B cell (primary cell): ENCODE measurements at regions not wholly inside any gene's neighbourhood (a gene's known extent, or its start where the extent isn't known, plus 50 kb on each side); places are given as distances from the start of the nearest gene placed in this dataset.

ENCODE experiments used
- ATAC-seq: fragments of 200-7000 bp; cut with Tn5 transposase; one replicate; pipeline ENCODE4 v1.10.0; 2021; ENCODE audit warnings: low read depth, mild to moderate bottlenecking, moderate number of reproducible peaks, moderate library complexity
- CTCF ChIA-PET: fragments of 350-600 bp; sonication (Branson Sonifier 250); formaldehyde crosslinking; loops from one replicate; lab custom pipeline; 2021; ENCODE audit warnings: antibody characterized with exemption, inconsistent platforms; lab: Charles Lee
- POLR2A ChIA-PET: fragments of 350-600 bp; sonication (Branson Sonifier 250); formaldehyde crosslinking; loops from one replicate; lab custom pipeline; 2021; ENCODE audit warnings: antibody characterized with exemption; lab: Charles Lee
- DNase-seq: peaks from one replicate; pipeline ENCODE4 v3.0.0; 2013
- H2AFZ ChIP-seq: 2 replicates; pipeline ENCODE4 v1.6.1; 2012; ENCODE audit warnings: mild to moderate bottlenecking, low read depth, low read length; ENCODE audit not compliant: insufficient read depth, poor library complexity, severe bottlenecking
- H3K27ac ChIP-seq, 2 donors: 1 replicate in 1 of 2; 2 replicates in 1 of 2; pipeline ENCODE4 v1.5.1; 2012 to 2013; ENCODE audit warnings: low read length in 2 of 2, mild to moderate bottlenecking in 2 of 2, moderate library complexity in 1 of 2
- H3K27me3 ChIP-seq, 4 experiments: fragments of 200-600 bp in 1 of 4; sonication (generic) in 1 of 4; replicated peaks in 1 of 4; 1 replicate in 2 of 4; 2 replicates in 2 of 4; pipeline versions ENCODE4 v1.6.1 to v1.7.0; 2013 to 2016; ENCODE audit warnings: low read length in 3 of 4, mild to moderate bottlenecking in 2 of 4, mixed read lengths in 1 of 4, moderate library complexity in 1 of 4; ENCODE audit not compliant: insufficient read depth in 4 of 4, control insufficient read depth in 3 of 4; ENCODE audit errors: control extremely low read depth in 1 of 4
- H3K36me3 ChIP-seq, 2 experiments: replicated peaks in 1 of 2; 1 replicate in 1 of 2; 2 replicates in 1 of 2; pipeline versions ENCODE4 v1.6.1 to v1.7.1; 2013; ENCODE audit warnings: low read length in 1 of 2; ENCODE audit not compliant: insufficient read depth in 2 of 2, control insufficient read depth in 1 of 2; ENCODE audit errors: control extremely low read depth in 1 of 2, extremely low read depth in 1 of 2
- H3K4me1 ChIP-seq, 2 donors: fragments of 200-600 bp in 1 of 2; sonication (generic) in 1 of 2; 1 replicate in 1 of 2; 2 replicates in 1 of 2; pipeline versions ENCODE4 v1.5.1 to v1.6.1; 2013 to 2017; ENCODE audit warnings: low read length in 2 of 2; ENCODE audit not compliant: control insufficient read depth in 2 of 2, insufficient read depth in 2 of 2
- H3K4me2 ChIP-seq: replicated peaks from 2 replicates; pipeline ENCODE3; 2012; ENCODE audit warnings: mild to moderate bottlenecking, low read depth, low read length; ENCODE audit not compliant: poor library complexity, severe bottlenecking
- H3K4me3 ChIP-seq, 5 experiments: fragments of 200-600 bp in 1 of 5; sonication (generic) in 1 of 5; 1 replicate in 3 of 5; 2 replicates in 2 of 5; pipeline versions ENCODE4 v1.5.1 to v1.7.0; 2011 to 2016; ENCODE audit warnings: low read length in 4 of 5, mild to moderate bottlenecking in 4 of 5, low read depth in 2 of 5, control low read depth in 1 of 5, moderate library complexity in 1 of 5; ENCODE audit not compliant: insufficient read depth in 1 of 5; ENCODE audit errors: control extremely low read depth in 1 of 5, extremely low read depth in 1 of 5
- H3K79me2 ChIP-seq: fragments of 200-600 bp; sonication (generic); one replicate; pipeline ENCODE4 v1.6.0; 2016; ENCODE audit warnings: low read length; ENCODE audit not compliant: control insufficient read depth, insufficient read depth
- H3K9ac ChIP-seq: fragments of 200-600 bp; sonication (generic); 2 replicates; pipeline ENCODE4 v1.6.1; 2017; ENCODE audit warnings: mild to moderate bottlenecking, low read length, moderate library complexity
- H3K9me3 ChIP-seq, 3 donors: one replicate each; pipeline versions ENCODE4 v1.6.1 to v1.7.1; 2013; ENCODE audit warnings: low read length in 2 of 3; ENCODE audit not compliant: control insufficient read depth in 2 of 3, insufficient read depth in 1 of 3; ENCODE audit errors: control extremely low read depth in 1 of 3
- H4K20me1 ChIP-seq: 2 replicates; pipeline ENCODE4 v1.6.0; 2012; ENCODE audit warnings: mild to moderate bottlenecking, low read length; ENCODE audit not compliant: insufficient read depth, control insufficient read depth, poor library complexity, severe bottlenecking
- H3K27ac Mint-ChIP-seq: one replicate; pipeline ENCODE4 v1.8.0; 2021; ENCODE audit warnings: mixed read lengths
- H3K27me3 Mint-ChIP-seq: one replicate; pipeline ENCODE4 v1.8.0; 2021; ENCODE audit warnings: mixed read lengths
- H3K4me1 Mint-ChIP-seq: one replicate; pipeline ENCODE4 v1.8.0; 2021; ENCODE audit warnings: mixed read lengths
- H3K4me3 Mint-ChIP-seq: one replicate; pipeline ENCODE4 v1.8.0; 2021; ENCODE audit warnings: mixed read lengths
- H3K9me3 Mint-ChIP-seq: one replicate; pipeline ENCODE4 v1.8.0; 2022; ENCODE audit warnings: mixed read lengths; ENCODE audit not compliant: insufficient read depth
- CTCF ChIP-seq: fragments of 200-600 bp; IDR thresholded peaks from one replicate; pipeline ENCODE4 v1.8.0; 2022; ENCODE audit warnings: antibody characterized with exemption, mild to moderate bottlenecking
- EZH2 ChIP-seq: IDR thresholded peaks from 2 replicates; pipeline ENCODE4 v1.6.1; 2012; ENCODE audit warnings: borderline replicate concordance, low read depth, mild to moderate bottlenecking, moderate library complexity, low read length; ENCODE audit not compliant: insufficient read depth, poor library complexity, severe bottlenecking
- WGBS: methylation state at CpG from one replicate; pipeline ENCODE4 v1.1.5; 2013; ENCODE audit warnings: missing lambda C conversion rate; ENCODE audit not compliant: insufficient coverage; 5-methylcytosine and 5-hydroxymethylcytosine counted together
- intact Hi-C: fragments of 100-400 bp; cut with micrococcal nuclease; formaldehyde crosslinking; loops from one replicate; pipeline ENCODE4 v1.10.0; 2022

- no peaks in the 10 kb centered on the region for H3K4me1 ChIP-seq
- H4K20me1 ChIP-seq, result no peaks in the 10 kb centered on the region
- H3K9me3 ChIP-seq, result no peaks in the 10 kb centered on the region
- ChIA-PET POLR2A (no interaction called here), CTCF (no interaction called here)
- H3K36me3 ChIP-seq, result no peaks in the 10 kb centered on the region
- no peak overlapping the region for H3K27ac ChIP-seq
- no peak overlapping the region for H3K27ac Mint-ChIP-seq
- no peaks in the 10 kb centered on the region for H3K27me3 Mint-ChIP-seq
- no peaks in the 10 kb centered on the region for H3K79me2 ChIP-seq
- DNase-seq (no peak), ATAC-seq (no peak)
- no peaks in the 10 kb centered on the region for H3K9me3 Mint-ChIP-seq
- no peaks in the 10 kb centered on the region for H3K4me1 Mint-ChIP-seq
- no peak overlapping the region for H3K4me3 Mint-ChIP-seq
- H3K27me3 ChIP-seq, result no peaks in the 10 kb centered on the region
- no peak overlapping the region for H3K9ac ChIP-seq
- no peak for TF ChIP-seq EZH2
- TF ChIP-seq CTCF, result no peak
- no peak overlapping the region for H3K4me3 ChIP-seq
- WGBS, result no CpG with 5 or more reads among the region's 1 CpG
- H2AFZ ChIP-seq, result no peak overlapping the region
- no peak overlapping the region for H3K4me2 ChIP-seq
- intact Hi-C loops, result no loop called here
Measured at GRCh38 chr5:82674671-82675070, 396.5 kb upstream of the RPS23 start.

- H3K4me2 ChIP-seq, result no peak overlapping the region
- H3K4me1 ChIP-seq, result no peaks in the 10 kb centered on the region
- H2AFZ ChIP-seq, result no peak overlapping the region
- H3K27me3 ChIP-seq, result no peaks in the 10 kb centered on the region
- no peaks in the 10 kb centered on the region for H4K20me1 ChIP-seq
- no peaks in the 10 kb centered on the region for H3K9me3 ChIP-seq
- WGBS, result 61% methylated on average over 3 of the region's 6 CpGs
- no peak overlapping the region for H3K4me3 ChIP-seq
- ChIA-PET POLR2A (no interaction called here), CTCF (no interaction called here)
- TF ChIP-seq EZH2 (no peak), CTCF (no peak)
- DNase-seq, result no peak
- Mint-ChIP-seq H3K27me3 (no peaks in the 10 kb centered on the region), H3K27ac (no peak overlapping the region), H3K4me1 (no peaks in the 10 kb centered on the region), H3K9me3 (no peaks in the 10 kb centered on the region), H3K4me3 (no peak overlapping the region)
- H3K27ac ChIP-seq, result no peak overlapping the region
- no peaks in the 10 kb centered on the region for H3K36me3 ChIP-seq
- ATAC-seq, result no peak
- H3K79me2 ChIP-seq, result no peaks in the 10 kb centered on the region
- intact Hi-C loops, result no loop called here
- H3K9ac ChIP-seq, result no peak overlapping the region
Measured at GRCh38 chr5:82673057-82673809, 395.1 kb upstream of the RPS23 start.
